Keratinocyte (primary cell): ENCODE measurements at regions not wholly inside any gene's neighbourhood (a gene's known extent, or its start where the extent isn't known, plus 50 kb on each side); places are given as distances from the start of the nearest gene placed in this dataset.

Experiments used
- DNase-seq: peaks from one replicate; pipeline ENCODE4 v3.0.0-alpha.2; 2011; ENCODE audit warnings: low read depth, missing footprints, low spot score
- FAIRE-seq: peaks from 2 replicates; lab custom pipeline; 2011; peaks lifted over from hg19 to GRCh38; lab: Jason Lieb, UNC
- H2AFZ ChIP-seq: 2 replicates; pipeline ENCODE4 v1.6.0; 2012; ENCODE audit warnings: low read length, control low read depth, inconsistent platforms; ENCODE audit not compliant: control insufficient read depth
- H3K27ac ChIP-seq: 2 replicates; pipeline ENCODE4 v1.5.1; 2011; ENCODE audit warnings: low read length; ENCODE audit not compliant: control insufficient read depth, insufficient read depth
- H3K27me3 ChIP-seq: 3 replicates; pipeline ENCODE4 v1.6.0; 2011; ENCODE audit warnings: low read length; ENCODE audit not compliant: control insufficient read depth, insufficient read depth; ENCODE audit errors: extremely low read depth
- H3K36me3 ChIP-seq, 2 experiments: 2 replicates in 1 of 2; 3 replicates in 1 of 2; pipeline ENCODE4 v1.5.1; 2011; ENCODE audit warnings: low read length in 2 of 2, mild to moderate bottlenecking in 1 of 2; ENCODE audit not compliant: control insufficient read depth in 2 of 2, insufficient read depth in 2 of 2; ENCODE audit errors: extremely low read depth in 1 of 2
- H3K4me1 ChIP-seq: 3 replicates; pipeline ENCODE4 v1.5.1; 2011; ENCODE audit warnings: low read length; ENCODE audit not compliant: control insufficient read depth, insufficient read depth; ENCODE audit errors: extremely low read depth
- H3K4me2 ChIP-seq: 3 replicates; pipeline ENCODE4 v1.6.0; 2011; ENCODE audit warnings: low read depth, low read length; ENCODE audit not compliant: control insufficient read depth, insufficient read depth; ENCODE audit errors: extremely low read depth
- H3K4me3 ChIP-seq, 3 experiments: fragments of 200-600 bp in 1 of 3; sonication (generic) in 1 of 3; 2 replicates in 2 of 3; 3 replicates in 1 of 3; pipeline ENCODE4 v1.5.1; 2011 to 2016; ENCODE audit warnings: low read length in 3 of 3, mild to moderate bottlenecking in 3 of 3, control low read depth in 2 of 3, inconsistent platforms in 1 of 3, low read depth in 1 of 3, mixed read lengths in 1 of 3, mixed run types in 1 of 3, moderate library complexity in 1 of 3; ENCODE audit not compliant: control insufficient read depth in 2 of 3, insufficient read depth in 2 of 3; ENCODE audit errors: extremely low read depth in 1 of 3
- H3K79me2 ChIP-seq: 2 replicates; pipeline ENCODE4 v1.6.0; 2012; ENCODE audit warnings: low read length; ENCODE audit not compliant: control insufficient read depth, insufficient read depth
- H3K9ac ChIP-seq: 3 replicates; pipeline ENCODE4 v1.6.0; 2011; ENCODE audit warnings: low read length; ENCODE audit not compliant: control insufficient read depth, insufficient read depth; ENCODE audit errors: extremely low read depth
- H3K9me1 ChIP-seq: 3 replicates; pipeline ENCODE4 v1.6.0; 2011; ENCODE audit warnings: low read length; ENCODE audit not compliant: control insufficient read depth, insufficient read depth; ENCODE audit errors: extremely low read depth
- H3K9me3 ChIP-seq: 2 replicates; pipeline ENCODE4 v1.5.1; 2012; ENCODE audit warnings: low read depth, low read length; ENCODE audit not compliant: control insufficient read depth
- H4K20me1 ChIP-seq: 3 replicates; pipeline ENCODE4 v1.6.0; 2011; ENCODE audit warnings: low read length; ENCODE audit not compliant: control insufficient read depth, insufficient read depth; ENCODE audit errors: extremely low read depth
- CTCF ChIP-seq, 3 experiments: IDR thresholded peaks in 1 of 3; conservative IDR thresholded peaks in 1 of 3; optimal IDR thresholded peaks in 1 of 3; 2 replicates in 2 of 3; 3 replicates in 1 of 3; pipeline versions ENCODE3 to v1.5.1; 2011; ENCODE audit warnings: low read length in 3 of 3, mild to moderate bottlenecking in 3 of 3, moderate library complexity in 2 of 3, control low read depth in 1 of 3, inconsistent platforms in 1 of 3; ENCODE audit not compliant: insufficient read depth in 2 of 3; ENCODE audit errors: extremely low read depth in 1 of 3
- EZH2 ChIP-seq: IDR thresholded peaks from one replicate; pipeline ENCODE4 v1.6.1; 2012; ENCODE audit warnings: inconsistent platforms, mild to moderate bottlenecking, low read length, moderate library complexity
- dilution Hi-C: fragments of 300-500 bp; cut with MboI; formaldehyde crosslinking; loops from one replicate; pipeline ENCODE4 v1.7.0; 2020; ENCODE audit warnings: low sequenced_read_pairs; ENCODE audit not compliant: extremely low pct_ligation_motif_present

GRCh38 chr13:33956346-33956745 lies 138.4 kb downstream of the RFC3 start:
- Histone ChIP-seq H3K4me2 (no peak overlapping the region), H3K27ac (no peak overlapping the region), H3K4me3 (no peak overlapping the region), H3K36me3 (no peaks in the 10 kb centered on the region), H3K79me2 (no peaks in the 10 kb centered on the region), H3K9me3 (no peaks in the 10 kb centered on the region), H2AFZ (no peak overlapping the region), H4K20me1 (no peaks in the 10 kb centered on the region), H3K9ac (no peak overlapping the region), H3K9me1 (no peaks in the 10 kb centered on the region), H3K4me1 (no peaks in the 10 kb centered on the region), H3K27me3 (no peaks in the 10 kb centered on the region)
- FAIRE-seq, result no peak
- dilution Hi-C loops, result no loop called here
- TF ChIP-seq EZH2 (no peak), CTCF (optimal IDR thresholded peaks at IDR 0.05 in 1 of 3, IDR thresholded peaks at IDR 0.05 in 1 of 3, conservative IDR thresholded peaks at IDR 0.05 in 1 of 3; ENCODE audit: extremely low read depth in 1 of 3, insufficient read depth in 2 of 3, low read length in 3 of 3) (no peak)
- DNase-seq, result no peak

- dilution Hi-C loops, result no loop called here
- H3K27ac ChIP-seq, result no peak overlapping the region
- TF ChIP-seq CTCF (optimal IDR thresholded peaks at IDR 0.05 in 1 of 3, IDR thresholded peaks at IDR 0.05 in 1 of 3, conservative IDR thresholded peaks at IDR 0.05 in 1 of 3; ENCODE audit: extremely low read depth in 1 of 3, insufficient read depth in 2 of 3, low read length in 3 of 3), result no peak
- no peak for TF ChIP-seq EZH2
- H4K20me1 ChIP-seq, result no peaks in the 10 kb centered on the region
- no peaks in the 10 kb centered on the region for H3K36me3 ChIP-seq
- no peaks in the 10 kb centered on the region for H3K9me3 ChIP-seq
- H3K9ac ChIP-seq, result no peak overlapping the region
- no peak overlapping the region for H3K4me2 ChIP-seq
- H3K4me3 ChIP-seq, result no peak overlapping the region
- FAIRE-seq (no peak), DNase-seq (no peak)
- no peaks in the 10 kb centered on the region for H3K4me1 ChIP-seq
- H3K9me1 ChIP-seq, result no peaks in the 10 kb centered on the region
- no peaks in the 10 kb centered on the region for H3K79me2 ChIP-seq
- H2AFZ ChIP-seq, result no peak overlapping the region
- H3K27me3 ChIP-seq, result no peaks in the 10 kb centered on the region
Measured at GRCh38 chr13:33957497-33957905, 139.6 kb downstream of the RFC3 start.
